HG02571 (cell line): ENCODE measurements at regions not wholly inside any gene's neighbourhood (a gene's known extent, or its start where the extent isn't known, plus 50 kb on each side); places are given as distances from the start of the nearest gene placed in this dataset.

Experiments
- ATAC-seq: cut with Tn5 transposase; IDR thresholded peaks from one replicate; pipeline ENCODE4 v1.9.1; 2021; ENCODE audit warnings: mild to moderate bottlenecking, moderate library complexity; ENCODE audit not compliant: unreplicated experiment

GRCh38 chr2:19687017-19687659 lies 214.6 kb downstream of the TTC32 start:
- no peak for ATAC-seq

- no peak for ATAC-seq
Observed at GRCh38 chr2:19686439-19686838, 215.3 kb downstream of the TTC32 start.

- no peak for ATAC-seq
Observed at GRCh38 chr2:19685731-19686130, 216.1 kb downstream of the TTC32 start.

GRCh38 chr2:19684516-19684915 lies 217.3 kb downstream of the TTC32 start:
- ATAC-seq: no peak

GRCh38 chr2:19683556-19683955 lies 218.2 kb downstream of the TTC32 start:
- no peak for ATAC-seq

GRCh38 chr2:19682493-19682892 lies 219.3 kb downstream of the TTC32 start:
- ATAC-seq: no peak

- no peak for ATAC-seq
Observed at GRCh38 chr2:19677825-19678518, 223.8 kb downstream of the TTC32 start.

GRCh38 chr2:19677215-19677777 lies 224.5 kb downstream of the TTC32 start:
- ATAC-seq: no peak

GRCh38 chr2:19676770-19677169 lies 225.0 kb downstream of the TTC32 start:
- no peak for ATAC-seq

GRCh38 chr2:19675856-19676460 lies 225.8 kb downstream of the TTC32 start:
- no peak for ATAC-seq

- no peak for ATAC-seq
Observed at GRCh38 chr2:19675003-19675629, 226.7 kb downstream of the TTC32 start.

GRCh38 chr2:19674051-19675002 lies 227.5 kb downstream of the TTC32 start:
- no peak for ATAC-seq

GRCh38 chr2:19673213-19673791 lies 228.5 kb downstream of the TTC32 start:
- ATAC-seq: no peak

- no peak for ATAC-seq
Observed at GRCh38 chr2:19671916-19672315, 229.9 kb downstream of the TTC32 start.

- ATAC-seq: no peak
Observed at GRCh38 chr2:19671311-19671710, 230.5 kb downstream of the TTC32 start.

GRCh38 chr2:19670303-19670702 lies 231.5 kb downstream of the TTC32 start:
- ATAC-seq: no peak

- no peak for ATAC-seq
Observed at GRCh38 chr2:19669559-19669958, 232.2 kb downstream of the TTC32 start.

- ATAC-seq: no peak
Observed at GRCh38 chr2:19669126-19669525, 232.7 kb downstream of the TTC32 start.

- no peak for ATAC-seq
Observed at GRCh38 chr2:19667536-19667949, 234.2 kb downstream of the TTC32 start.

GRCh38 chr2:19667085-19667484 lies 234.7 kb downstream of the TTC32 start:
- ATAC-seq: no peak
